HCT116 (cell line): ENCODE measurements at regions not wholly inside any gene's neighbourhood (a gene's known extent, or its start where the extent isn't known, plus 50 kb on each side); places are given as distances from the start of the nearest gene placed in this dataset.

Source experiments
- ATF3 ChIP-seq: IDR thresholded peaks from 2 replicates; pipeline ENCODE4 v1.6.1; 2012
- CTCF ChIP-seq, 3 experiments: fragments of 200-600 bp in 1 of 3; sonication (generic) in 1 of 3; IDR thresholded peaks in 2 of 3; conservative IDR thresholded peaks in 1 of 3; 2 replicates each; pipeline ENCODE4 v1.5.1; 2012 to 2017; ENCODE audit warnings: low read depth in 2 of 3, low read length in 2 of 3, antibody characterized with exemption in 1 of 3, borderline replicate concordance in 1 of 3, control low read depth in 1 of 3, mild to moderate bottlenecking in 1 of 3, mixed read lengths in 1 of 3, mixed run types in 1 of 3, moderate library complexity in 1 of 3; ENCODE audit not compliant: insufficient read depth in 1 of 3
- EGR1 ChIP-seq: IDR thresholded peaks from 2 replicates; pipeline ENCODE4 v1.6.1; 2012; ENCODE audit warnings: low read depth
- EZH2phosphoT487 ChIP-seq: fragments of 200-600 bp; IDR thresholded peaks from 2 replicates; pipeline ENCODE4 v1.6.1; 2018; ENCODE audit warnings: antibody characterized with exemption, borderline replicate concordance
- RAD21 ChIP-seq: IDR thresholded peaks from 2 replicates; pipeline ENCODE4 v1.6.1; 2012; ENCODE audit warnings: low read depth, mild to moderate bottlenecking
- TCF7L2 ChIP-seq: IDR thresholded peaks from 2 replicates; pipeline ENCODE4 v1.7.0; 2011; ENCODE audit warnings: borderline replicate concordance, inconsistent platforms; ENCODE audit not compliant: insufficient read depth, insufficient read length; ENCODE audit errors: extremely low read depth

GRCh38 chr6:167747645-167748044 is 79.1 kb upstream of the AFDN start:
- TF ChIP-seq CTCF (IDR thresholded peaks at IDR 0.05 in 2 of 3, conservative IDR thresholded peaks at IDR 0.05 in 1 of 3; ENCODE audit: borderline replicate concordance in 1 of 3, insufficient read depth in 1 of 3, low read depth in 2 of 3, low read length in 2 of 3): no peak
- TF ChIP-seq EZH2phosphoT487: no peak
- no peak for TF ChIP-seq RAD21
- TF ChIP-seq TCF7L2: no peak
- TF ChIP-seq ATF3: no peak
- TF ChIP-seq EGR1: no peak
